ENCODE measurements at regions not wholly inside any gene's neighbourhood (a gene's known extent, or its start where the extent isn't known, plus 50 kb on each side); places are given as distances from the start of the nearest gene placed in this dataset.

DNA sequence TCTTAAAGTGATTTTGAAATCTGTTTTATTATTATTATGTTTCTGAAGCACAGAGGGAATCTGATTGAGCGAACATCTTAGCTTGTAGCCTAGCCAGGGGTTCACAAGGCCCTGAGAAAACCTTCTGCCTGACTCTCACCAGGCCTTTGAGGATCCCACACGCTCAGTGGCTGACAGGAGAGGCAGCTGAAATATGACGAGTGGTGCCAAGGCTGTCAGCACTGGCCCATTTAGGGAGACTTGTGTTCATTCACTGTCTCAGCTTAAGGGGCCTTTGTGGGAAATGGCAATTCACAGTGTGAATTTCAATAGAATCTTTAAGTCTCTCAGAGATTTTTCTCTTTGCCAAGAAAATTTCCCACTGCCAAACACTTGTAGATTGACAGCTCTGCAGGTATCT, 770.9 kb downstream of the TUSC7 start:
- Histone ChIP-seq H3K9me3 (no peaks in the 10 kb centered on the region), H3K4me3 (ENCODE audit: low read depth in 2 of 2, low read length in 1 of 2) (no peak overlapping the region), H3K27me3 (ENCODE audit: insufficient read depth) (no peaks in the 10 kb centered on the region), H3K4me2 (no peak overlapping the region), H4K20me1 (ENCODE audit: insufficient read depth) (no peaks in the 10 kb centered on the region), H3K4me1 (ENCODE audit: control insufficient read depth in 1 of 2, insufficient read depth in 2 of 2, low read depth in 1 of 2, low read length in 1 of 2) (no peaks in the 10 kb centered on the region), H3K36me3 (replicated peaks in 1 of 2; ENCODE audit: control insufficient read depth in 1 of 2, insufficient read depth in 2 of 2, low read length in 1 of 2) (no peaks in the 10 kb centered on the region), H3K9me2 (no peaks in the 10 kb centered on the region), H3F3A (replicated peaks; ENCODE audit: insufficient read depth) (no peaks in the 10 kb centered on the region), H3K79me2 (ENCODE audit: insufficient read depth) (no peaks in the 10 kb centered on the region), H2AFZ (ENCODE audit: low read depth) (no peak overlapping the region), H3K27ac (ENCODE audit: low read depth in 2 of 2, low read length in 1 of 2) (no peak overlapping the region), H3K9ac (no peak overlapping the region)
- TF ChIP-seq, protein P1, sequence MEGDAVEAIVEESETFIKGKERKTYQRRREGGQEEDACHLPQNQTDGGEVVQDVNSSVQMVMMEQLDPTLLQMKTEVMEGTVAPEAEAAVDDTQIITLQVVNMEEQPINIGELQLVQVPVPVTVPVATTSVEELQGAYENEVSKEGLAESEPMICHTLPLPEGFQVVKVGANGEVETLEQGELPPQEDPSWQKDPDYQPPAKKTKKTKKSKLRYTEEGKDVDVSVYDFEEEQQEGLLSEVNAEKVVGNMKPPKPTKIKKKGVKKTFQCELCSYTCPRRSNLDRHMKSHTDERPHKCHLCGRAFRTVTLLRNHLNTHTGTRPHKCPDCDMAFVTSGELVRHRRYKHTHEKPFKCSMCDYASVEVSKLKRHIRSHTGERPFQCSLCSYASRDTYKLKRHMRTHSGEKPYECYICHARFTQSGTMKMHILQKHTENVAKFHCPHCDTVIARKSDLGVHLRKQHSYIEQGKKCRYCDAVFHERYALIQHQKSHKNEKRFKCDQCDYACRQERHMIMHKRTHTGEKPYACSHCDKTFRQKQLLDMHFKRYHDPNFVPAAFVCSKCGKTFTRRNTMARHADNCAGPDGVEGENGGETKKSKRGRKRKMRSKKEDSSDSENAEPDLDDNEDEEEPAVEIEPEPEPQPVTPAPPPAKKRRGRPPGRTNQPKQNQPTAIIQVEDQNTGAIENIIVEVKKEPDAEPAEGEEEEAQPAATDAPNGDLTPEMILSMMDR (IDR thresholded peaks at IDR 0.05), result no peak
- no peak for TF ChIP-seq MEF2A (IDR thresholded peaks at IDR 0.05; ENCODE audit: borderline replicate concordance, low read depth)
- no peak for TF ChIP-seq SMC3 (IDR thresholded peaks at IDR 0.05; ENCODE audit: low read depth, low read length)
- no peak for TF ChIP-seq JUND (IDR thresholded peaks at IDR 0.05)
- TF ChIP-seq, protein P2, sequence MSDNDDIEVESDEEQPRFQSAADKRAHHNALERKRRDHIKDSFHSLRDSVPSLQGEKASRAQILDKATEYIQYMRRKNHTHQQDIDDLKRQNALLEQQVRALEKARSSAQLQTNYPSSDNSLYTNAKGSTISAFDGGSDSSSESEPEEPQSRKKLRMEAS (IDR thresholded peaks at IDR 0.05; ENCODE audit: low read depth), result no peak
- no peak for TF ChIP-seq TAF1 (IDR thresholded peaks at IDR 0.05; ENCODE audit: borderline replicate concordance, low read depth, low read length)
- no peak for TF ChIP-seq TEAD4 (IDR thresholded peaks at IDR 0.05; ENCODE audit: borderline replicate concordance, insufficient read depth)
- ChIA-PET CTCF (no interaction called here), POLR2A (no interaction called here)
- WGBS (ENCODE audit: low lambda C conversion rate), result 72% methylated on average over 3 of the region's 3 CpGs
- no peak for DNase-seq

DNA sequence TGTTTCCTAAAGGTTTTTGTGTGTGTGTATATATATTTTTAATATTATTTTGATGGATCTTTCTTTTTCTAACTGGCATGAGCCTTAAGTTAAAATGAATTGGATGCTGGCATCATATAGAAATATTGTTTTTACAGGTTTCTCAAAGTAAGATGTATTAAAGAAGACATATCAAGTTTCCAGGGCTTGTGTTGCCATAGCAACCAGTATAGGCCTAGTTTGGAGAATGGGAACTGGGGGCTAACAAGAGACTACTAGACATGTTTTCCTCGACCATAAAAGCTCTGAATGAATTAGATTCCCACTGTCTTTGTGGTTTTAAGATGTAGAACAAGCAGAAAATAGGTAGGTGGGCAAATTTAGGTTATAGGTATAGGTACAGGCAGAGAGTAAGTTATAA, 771.4 kb downstream of the TUSC7 start:
- Histone ChIP-seq H3K9ac (no peak overlapping the region), H3K27ac (ENCODE audit: low read depth in 2 of 2, low read length in 1 of 2) (no peak overlapping the region), H3F3A (replicated peaks; ENCODE audit: insufficient read depth) (no peaks in the 10 kb centered on the region), H2AFZ (ENCODE audit: low read depth) (no peak overlapping the region), H3K36me3 (replicated peaks in 1 of 2; ENCODE audit: control insufficient read depth in 1 of 2, insufficient read depth in 2 of 2, low read length in 1 of 2) (no peaks in the 10 kb centered on the region), H3K9me3 (no peaks in the 10 kb centered on the region), H3K27me3 (ENCODE audit: insufficient read depth) (no peaks in the 10 kb centered on the region), H3K4me3 (ENCODE audit: low read depth in 2 of 2, low read length in 1 of 2) (no peak overlapping the region), H3K9me2 (no peaks in the 10 kb centered on the region), H4K20me1 (ENCODE audit: insufficient read depth) (no peaks in the 10 kb centered on the region), H3K79me2 (ENCODE audit: insufficient read depth) (no peaks in the 10 kb centered on the region), H3K4me1 (ENCODE audit: control insufficient read depth in 1 of 2, insufficient read depth in 2 of 2, low read depth in 1 of 2, low read length in 1 of 2) (no peaks in the 10 kb centered on the region), H3K4me2 (no peak overlapping the region)
- ChIA-PET POLR2A (no interaction called here), CTCF (no interaction called here)
- 15% methylated on average over 1 of the region's 1 CpG for WGBS (ENCODE audit: low lambda C conversion rate)
- no peak for DNase-seq
- no peak for TF ChIP-seq GATA2 (CRISPR knock-in tag; IDR thresholded peaks at IDR 0.05)
- TF ChIP-seq FOXJ3 (CRISPR knock-in tag; IDR thresholded peaks at IDR 0.05), result no peak
- no peak for TF ChIP-seq NRF1 (IDR thresholded peaks at IDR 0.05; ENCODE audit: low read depth, low read length)
- no peak for TF ChIP-seq TAF1 (IDR thresholded peaks at IDR 0.05; ENCODE audit: borderline replicate concordance, low read depth, low read length)
- TF ChIP-seq RAD21 (IDR thresholded peaks at IDR 0.05; ENCODE audit: low read length), result no peak
- TF ChIP-seq ELF1 (IDR thresholded peaks at IDR 0.05), result no peak
- TF ChIP-seq CHD2 (IDR thresholded peaks at IDR 0.05; ENCODE audit: low read length, partially characterized antibody), result no peak
- TF ChIP-seq, protein P3, sequence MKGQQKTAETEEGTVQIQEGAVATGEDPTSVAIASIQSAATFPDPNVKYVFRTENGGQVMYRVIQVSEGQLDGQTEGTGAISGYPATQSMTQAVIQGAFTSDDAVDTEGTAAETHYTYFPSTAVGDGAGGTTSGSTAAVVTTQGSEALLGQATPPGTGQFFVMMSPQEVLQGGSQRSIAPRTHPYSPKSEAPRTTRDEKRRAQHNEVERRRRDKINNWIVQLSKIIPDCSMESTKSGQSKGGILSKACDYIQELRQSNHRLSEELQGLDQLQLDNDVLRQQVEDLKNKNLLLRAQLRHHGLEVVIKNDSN (IDR thresholded peaks at IDR 0.05; ENCODE audit: borderline replicate concordance, low read depth), result no peak
- TF ChIP-seq, protein P4, sequence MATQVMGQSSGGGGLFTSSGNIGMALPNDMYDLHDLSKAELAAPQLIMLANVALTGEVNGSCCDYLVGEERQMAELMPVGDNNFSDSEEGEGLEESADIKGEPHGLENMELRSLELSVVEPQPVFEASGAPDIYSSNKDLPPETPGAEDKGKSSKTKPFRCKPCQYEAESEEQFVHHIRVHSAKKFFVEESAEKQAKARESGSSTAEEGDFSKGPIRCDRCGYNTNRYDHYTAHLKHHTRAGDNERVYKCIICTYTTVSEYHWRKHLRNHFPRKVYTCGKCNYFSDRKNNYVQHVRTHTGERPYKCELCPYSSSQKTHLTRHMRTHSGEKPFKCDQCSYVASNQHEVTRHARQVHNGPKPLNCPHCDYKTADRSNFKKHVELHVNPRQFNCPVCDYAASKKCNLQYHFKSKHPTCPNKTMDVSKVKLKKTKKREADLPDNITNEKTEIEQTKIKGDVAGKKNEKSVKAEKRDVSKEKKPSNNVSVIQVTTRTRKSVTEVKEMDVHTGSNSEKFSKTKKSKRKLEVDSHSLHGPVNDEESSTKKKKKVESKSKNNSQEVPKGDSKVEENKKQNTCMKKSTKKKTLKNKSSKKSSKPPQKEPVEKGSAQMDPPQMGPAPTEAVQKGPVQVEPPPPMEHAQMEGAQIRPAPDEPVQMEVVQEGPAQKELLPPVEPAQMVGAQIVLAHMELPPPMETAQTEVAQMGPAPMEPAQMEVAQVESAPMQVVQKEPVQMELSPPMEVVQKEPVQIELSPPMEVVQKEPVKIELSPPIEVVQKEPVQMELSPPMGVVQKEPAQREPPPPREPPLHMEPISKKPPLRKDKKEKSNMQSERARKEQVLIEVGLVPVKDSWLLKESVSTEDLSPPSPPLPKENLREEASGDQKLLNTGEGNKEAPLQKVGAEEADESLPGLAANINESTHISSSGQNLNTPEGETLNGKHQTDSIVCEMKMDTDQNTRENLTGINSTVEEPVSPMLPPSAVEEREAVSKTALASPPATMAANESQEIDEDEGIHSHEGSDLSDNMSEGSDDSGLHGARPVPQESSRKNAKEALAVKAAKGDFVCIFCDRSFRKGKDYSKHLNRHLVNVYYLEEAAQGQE (IDR thresholded peaks at IDR 0.05; ENCODE audit: low read depth, low read length), result no peak
- no peak for TF ChIP-seq EP300 (IDR thresholded peaks at IDR 0.05; ENCODE audit: borderline replicate concordance in 1 of 2, low read depth in 1 of 2, low read length in 1 of 2)
- TF ChIP-seq TCF12 (IDR thresholded peaks at IDR 0.05), result no peak
- TF ChIP-seq MEF2A (IDR thresholded peaks at IDR 0.05; ENCODE audit: borderline replicate concordance, low read depth), result no peak
- TF ChIP-seq, protein P2 (IDR thresholded peaks at IDR 0.05; ENCODE audit: low read depth), result no peak
- TF ChIP-seq SIN3A (IDR thresholded peaks at IDR 0.05; ENCODE audit: borderline replicate concordance, low read depth, low read length), result no peak
- TF ChIP-seq RCOR1 (IDR thresholded peaks at IDR 0.05; ENCODE audit: low read length), result no peak
